22Rv1 (cell line): ENCODE measurements at regions not wholly inside any gene's neighbourhood (a gene's known extent, or its start where the extent isn't known, plus 50 kb on each side); places are given as distances from the start of the nearest gene placed in this dataset.

Source experiments
- H3K27ac ChIP-seq: fragments of 450-650 bp; 2 replicates; pipeline ENCODE4 v1.5.1; 2017
- ZFX ChIP-seq: fragments of 450-650 bp; IDR thresholded peaks from 2 replicates; pipeline ENCODE4 v1.6.1; 2017; ENCODE audit warnings: antibody characterized with exemption, borderline replicate concordance
- TF ChIP-seq, protein P1 (sequence below): fragments of 450-650 bp; IDR thresholded peaks from 2 replicates; pipeline ENCODE4 v1.5.1; 2017; ENCODE audit warnings: mild to moderate bottlenecking

DNA sequence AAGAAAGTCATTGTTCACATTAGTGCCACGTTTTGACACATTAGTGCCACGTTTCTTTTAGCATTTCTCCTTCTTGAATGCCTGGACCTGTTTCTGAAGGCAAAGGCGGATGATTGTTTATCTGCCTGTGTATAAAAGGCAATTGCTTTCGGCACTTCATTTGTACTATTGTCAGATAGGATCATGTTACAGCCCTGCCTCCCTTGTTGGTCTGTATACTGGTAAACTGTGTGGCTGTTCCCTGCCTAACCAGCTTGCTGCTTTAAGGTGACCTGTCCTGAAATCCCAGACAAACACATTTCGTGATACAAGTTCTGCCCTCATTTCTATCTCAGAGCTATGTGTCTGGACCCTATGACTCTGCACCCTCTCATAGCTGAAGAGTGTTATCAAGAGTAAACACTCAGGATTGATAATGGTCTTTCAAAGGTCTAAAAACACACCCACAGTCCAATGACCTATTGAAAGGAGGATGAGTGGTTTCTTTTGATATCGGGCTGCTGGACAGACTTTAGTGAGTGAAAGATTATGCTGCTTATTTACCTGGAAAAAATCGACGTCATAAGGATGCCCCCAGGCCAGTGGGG is 276.3 kb upstream of the MCTP2 start:
- TF ChIP-seq, protein P1, sequence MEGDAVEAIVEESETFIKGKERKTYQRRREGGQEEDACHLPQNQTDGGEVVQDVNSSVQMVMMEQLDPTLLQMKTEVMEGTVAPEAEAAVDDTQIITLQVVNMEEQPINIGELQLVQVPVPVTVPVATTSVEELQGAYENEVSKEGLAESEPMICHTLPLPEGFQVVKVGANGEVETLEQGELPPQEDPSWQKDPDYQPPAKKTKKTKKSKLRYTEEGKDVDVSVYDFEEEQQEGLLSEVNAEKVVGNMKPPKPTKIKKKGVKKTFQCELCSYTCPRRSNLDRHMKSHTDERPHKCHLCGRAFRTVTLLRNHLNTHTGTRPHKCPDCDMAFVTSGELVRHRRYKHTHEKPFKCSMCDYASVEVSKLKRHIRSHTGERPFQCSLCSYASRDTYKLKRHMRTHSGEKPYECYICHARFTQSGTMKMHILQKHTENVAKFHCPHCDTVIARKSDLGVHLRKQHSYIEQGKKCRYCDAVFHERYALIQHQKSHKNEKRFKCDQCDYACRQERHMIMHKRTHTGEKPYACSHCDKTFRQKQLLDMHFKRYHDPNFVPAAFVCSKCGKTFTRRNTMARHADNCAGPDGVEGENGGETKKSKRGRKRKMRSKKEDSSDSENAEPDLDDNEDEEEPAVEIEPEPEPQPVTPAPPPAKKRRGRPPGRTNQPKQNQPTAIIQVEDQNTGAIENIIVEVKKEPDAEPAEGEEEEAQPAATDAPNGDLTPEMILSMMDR = no peak
- no peak overlapping the region for H3K27ac ChIP-seq

DNA sequence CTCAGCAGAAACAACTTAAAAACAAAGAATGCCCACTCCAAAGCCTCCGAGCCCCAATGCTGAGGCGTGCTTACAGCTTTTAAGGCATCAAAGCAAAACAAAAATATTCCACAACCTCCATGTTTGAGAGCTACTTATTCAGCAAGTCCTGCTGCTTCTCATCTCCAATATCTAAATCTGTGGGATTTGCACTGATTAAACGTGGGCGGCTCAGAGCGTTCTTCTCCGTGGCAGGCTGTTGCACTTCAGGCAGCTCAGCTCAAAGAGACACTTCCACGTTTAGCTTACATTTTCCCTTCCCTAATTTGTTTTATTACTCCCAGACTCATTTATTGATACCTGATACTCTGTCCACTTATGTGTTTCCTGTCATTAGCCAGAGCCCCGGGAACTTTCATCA is 282.6 kb upstream of the MCTP2 start:
- H3K27ac ChIP-seq = no peak overlapping the region
- TF ChIP-seq, protein P1 = no peak
- TF ChIP-seq ZFX = no peak

DNA sequence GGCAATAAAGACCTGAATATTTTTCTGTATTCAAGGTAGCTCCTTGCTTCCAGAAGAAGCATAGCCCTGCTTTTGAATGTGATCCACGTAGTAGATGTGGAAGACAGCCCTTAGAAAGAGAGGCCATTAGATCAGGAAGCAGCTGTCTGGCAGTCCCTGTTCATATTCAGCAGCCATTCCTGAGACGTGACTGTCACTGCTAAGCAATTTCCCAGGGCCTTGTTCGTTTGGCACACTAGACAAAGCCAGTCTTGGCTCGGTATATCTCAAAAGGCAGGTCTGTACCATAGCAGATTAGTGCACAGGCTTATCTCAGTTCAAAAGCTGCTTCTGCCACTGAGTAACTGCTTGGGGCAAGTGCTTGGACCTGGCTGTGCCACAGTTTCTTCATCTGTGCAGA is 287.8 kb upstream of the MCTP2 start:
- TF ChIP-seq, protein P1 = no peak
- no peak for TF ChIP-seq ZFX
- H3K27ac ChIP-seq = no peak overlapping the region

DNA sequence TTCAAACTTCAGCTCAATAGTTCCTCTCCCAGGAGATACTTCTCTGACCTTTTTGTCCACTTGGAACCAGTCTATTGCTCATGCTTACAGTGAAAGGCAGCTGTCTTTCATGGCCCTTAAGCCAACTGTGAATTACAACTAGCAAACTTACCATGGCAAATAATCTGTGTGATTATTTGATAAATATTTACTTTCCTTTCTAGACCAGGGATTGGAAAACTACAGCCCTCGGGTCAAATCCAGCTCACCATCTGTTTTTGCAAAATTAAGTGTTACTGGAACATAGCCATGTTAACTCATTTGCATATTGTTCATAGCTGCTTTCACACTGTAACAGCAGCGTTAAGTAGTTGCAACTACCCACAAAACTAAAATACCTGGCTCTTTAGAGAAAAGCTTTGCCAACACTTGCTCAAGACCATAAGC is 289.1 kb upstream of the MCTP2 start:
- TF ChIP-seq, protein P1 = no peak
- TF ChIP-seq ZFX = no peak
- no peak overlapping the region for H3K27ac ChIP-seq

DNA sequence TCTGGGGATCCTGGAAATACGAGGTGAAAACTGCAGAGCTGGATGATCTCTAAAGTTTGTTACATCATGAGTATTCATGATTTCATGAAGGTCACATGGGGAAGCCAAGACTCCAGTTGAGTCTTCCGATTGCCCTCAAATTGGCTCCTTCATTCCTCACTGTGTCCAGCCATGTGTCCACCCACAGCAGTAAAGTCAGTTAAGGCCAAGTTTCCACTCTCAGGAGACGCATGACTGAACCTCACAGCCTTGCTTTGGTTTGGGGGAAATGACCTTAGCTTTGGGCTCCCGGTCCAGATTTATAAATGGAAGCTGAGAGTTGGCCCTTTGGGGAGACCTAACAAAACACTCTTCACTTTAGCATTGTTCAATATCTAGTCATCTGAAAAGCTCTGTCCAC is 289.7 kb upstream of the MCTP2 start:
- H3K27ac ChIP-seq = no peak overlapping the region
- TF ChIP-seq, protein P1 = no peak
- TF ChIP-seq ZFX = no peak

DNA sequence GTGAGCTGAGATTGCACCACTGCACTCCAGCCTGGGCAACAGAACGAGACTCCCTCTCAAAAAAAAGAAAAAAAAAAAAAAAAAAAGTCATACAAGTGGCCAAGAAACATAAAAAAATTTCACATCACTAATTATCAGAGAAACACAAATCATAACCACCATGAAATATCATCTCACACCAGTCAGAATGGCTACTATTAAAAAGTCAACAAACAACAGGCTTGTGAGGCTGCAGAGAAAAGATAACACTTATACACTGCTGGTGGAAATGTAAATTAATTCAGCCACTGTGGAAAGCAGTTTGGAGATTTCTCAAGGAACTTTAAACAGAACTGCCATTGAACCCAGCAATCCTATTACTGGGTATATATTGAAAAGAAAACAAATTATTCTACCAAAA is 291.1 kb upstream of the MCTP2 start:
- no peak for TF ChIP-seq ZFX
- H3K27ac ChIP-seq = no peak overlapping the region

DNA sequence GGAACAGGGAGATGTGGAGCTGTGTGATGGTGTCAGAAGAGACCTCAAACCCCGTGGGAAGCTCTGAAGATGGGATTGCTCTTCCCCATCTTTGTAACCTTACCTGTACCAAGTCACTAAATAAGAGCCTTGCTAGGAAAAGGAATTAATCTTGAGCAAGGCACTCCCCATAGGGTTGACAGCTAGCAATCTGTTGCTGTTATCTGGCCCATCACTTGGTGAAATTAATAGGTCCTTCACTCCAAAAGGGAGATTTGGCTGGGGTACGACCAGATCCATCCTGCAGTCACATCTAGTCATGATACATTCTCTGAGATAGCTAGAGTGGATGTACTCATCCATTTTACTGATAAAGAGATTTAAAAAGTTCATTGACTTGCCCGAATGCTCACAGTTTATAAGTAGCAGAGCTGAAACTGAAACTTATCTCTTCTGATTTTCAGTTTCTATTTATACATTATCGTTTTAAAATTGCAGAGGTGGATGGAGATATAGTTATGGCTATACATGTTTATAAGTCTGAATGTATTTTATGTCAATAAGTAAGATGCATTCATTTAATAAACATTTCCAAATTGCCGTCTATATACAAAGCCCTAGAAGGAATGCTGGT is 299.1 kb upstream of the MCTP2 start:
- TF ChIP-seq, protein P1 = no peak
- TF ChIP-seq ZFX = no peak
- H3K27ac ChIP-seq = no peak overlapping the region

DNA sequence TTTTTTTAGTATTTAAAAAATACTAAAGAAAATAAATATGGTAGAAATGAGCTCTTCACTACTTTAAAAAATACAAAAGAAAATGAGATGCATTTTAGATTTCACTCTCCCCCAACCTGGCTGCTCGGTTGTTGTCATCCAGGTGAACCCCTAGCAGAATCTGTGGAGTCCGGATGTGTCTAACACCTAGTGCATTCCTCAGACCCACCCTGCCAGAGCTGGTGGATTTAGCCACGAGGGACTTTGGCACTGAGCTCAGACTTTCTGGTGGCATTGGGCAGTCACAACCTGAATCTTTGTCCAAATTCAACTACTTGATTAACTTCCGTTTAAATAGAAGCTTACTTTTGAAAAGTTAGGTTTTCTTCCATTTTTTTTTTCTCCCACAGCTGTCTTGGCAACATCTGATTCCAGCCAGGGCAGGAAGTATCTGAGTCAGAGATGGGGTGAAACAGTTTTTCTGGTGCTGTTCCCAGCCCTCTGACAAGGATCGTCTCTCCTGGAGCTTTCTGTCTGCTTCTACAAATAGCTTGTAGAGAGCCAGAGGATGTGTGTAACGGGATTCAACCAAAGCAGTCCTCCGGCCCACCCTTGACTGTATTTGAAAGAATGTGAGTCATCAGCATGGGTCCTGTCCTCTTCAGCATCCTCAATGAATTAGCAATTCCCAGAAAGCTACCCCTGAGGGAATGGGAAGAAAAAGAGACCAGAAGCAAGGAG is 301.8 kb upstream of the MCTP2 start:
- TF ChIP-seq, protein P1 = no peak
- no peak for TF ChIP-seq ZFX
- H3K27ac ChIP-seq = no peak overlapping the region
